ENCODE measurements at regions not wholly inside any gene's neighbourhood (a gene's known extent, or its start where the extent isn't known, plus 50 kb on each side); places are given as distances from the start of the nearest gene placed in this dataset.
"Not testable (repeated sequence)": the region's sequence is repeated elsewhere in the genome, so short reads cannot be mapped to it uniquely, and the experiment has no call there.

- no peak for DNase-seq
Measured at GRCh38 chr6:153526479-153526878, 395.4 kb upstream of the RGS17 start.

DNA sequence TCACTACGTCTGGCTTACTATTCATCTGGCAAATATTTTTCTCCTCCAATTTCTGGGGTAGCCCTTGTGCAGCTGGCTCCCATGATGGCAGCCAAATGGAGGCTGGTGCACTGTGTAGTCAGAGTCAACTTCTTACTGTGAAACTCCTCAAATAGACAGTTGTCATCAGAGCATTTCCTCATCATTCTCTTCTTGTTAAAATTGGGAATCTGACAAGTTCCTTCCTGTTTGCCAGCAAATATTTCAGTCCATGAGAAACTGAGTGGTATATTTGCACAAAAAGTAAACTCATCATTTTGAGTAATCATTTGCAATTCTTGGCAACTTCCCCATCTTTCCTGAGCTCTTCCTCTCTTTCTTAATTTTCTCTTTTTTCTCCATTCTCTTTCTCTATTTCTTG lies 394.9 kb upstream of the RGS17 start:
- no peak for DNase-seq

DNA sequence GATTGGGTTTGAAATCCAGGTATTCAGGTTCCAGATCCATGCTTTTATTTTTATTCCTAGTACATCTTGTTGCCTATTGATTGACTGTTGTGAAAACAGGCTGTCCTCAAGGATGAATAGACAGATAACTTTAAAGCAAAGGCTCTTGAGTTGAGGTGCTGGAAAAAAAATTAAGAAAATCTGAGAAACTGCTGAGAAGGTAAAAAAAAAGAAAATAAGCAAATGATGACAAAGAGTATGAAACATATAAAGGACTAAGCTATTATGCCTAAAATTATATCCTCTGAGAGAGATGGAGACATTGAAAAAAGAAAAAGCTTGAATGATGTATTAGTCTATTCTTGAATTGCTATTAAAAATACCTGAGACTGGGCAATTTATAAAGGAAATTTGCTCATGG lies 392.3 kb upstream of the RGS17 start:
- no peak for DNase-seq

GRCh38 chr6:153511896-153512496 lies 380.9 kb upstream of the RGS17 start:
- no peak for DNase-seq

DNA sequence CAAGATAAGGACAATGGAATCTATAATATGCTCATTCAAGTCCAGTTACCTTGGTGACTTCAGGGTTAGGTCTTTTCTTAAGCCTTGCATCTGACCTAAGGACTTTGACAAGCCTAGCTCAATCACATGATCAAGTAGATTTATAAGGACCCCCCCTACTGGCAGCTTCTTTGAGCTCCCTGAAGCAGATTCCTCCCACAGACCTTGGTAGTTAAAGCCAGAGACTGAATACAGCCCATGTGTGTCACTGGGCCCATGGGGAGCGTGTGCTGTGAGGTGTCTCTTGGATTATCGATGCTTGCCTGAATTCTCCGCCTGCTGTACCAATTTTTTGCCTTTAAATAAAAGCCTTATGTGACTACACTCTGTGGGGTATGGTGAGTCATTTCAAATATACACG lies 372.7 kb upstream of the RGS17 start:
- no peak for DNase-seq

- no peak for DNase-seq
Measured at GRCh38 chr6:153493501-153493900, 362.4 kb upstream of the RGS17 start.

- no peak for DNase-seq
Measured at GRCh38 chr6:153489479-153489878, 358.4 kb upstream of the RGS17 start.

DNA sequence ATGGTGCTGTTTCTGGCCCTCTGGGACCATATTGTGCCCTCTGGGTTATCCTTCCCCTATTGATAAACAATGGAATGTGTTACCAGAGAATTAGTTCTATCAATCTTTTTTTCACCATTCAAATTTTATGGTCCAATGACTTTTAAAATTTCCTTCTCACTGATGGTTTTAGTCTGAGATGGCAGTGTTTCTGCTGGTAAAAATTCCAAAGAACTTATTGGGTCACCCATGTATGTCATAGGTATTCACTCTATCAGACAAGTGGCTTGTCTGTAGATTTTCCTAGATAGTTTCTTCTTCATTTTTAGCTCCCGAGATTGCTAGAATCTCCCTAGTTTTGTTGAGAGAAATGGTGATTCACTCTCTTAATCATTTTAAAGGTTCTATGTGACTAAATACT lies 357.2 kb upstream of the RGS17 start:
- no peak for DNase-seq

GRCh38 chr6:153485072-153485471 lies 354.0 kb upstream of the RGS17 start:
- no peak for DNase-seq

- DNase-seq, result no peak
Measured at GRCh38 chr6:153484056-153484455, 353.0 kb upstream of the RGS17 start.

GRCh38 chr6:153476243-153476642 lies 345.2 kb upstream of the RGS17 start:
- no peak for DNase-seq

DNA sequence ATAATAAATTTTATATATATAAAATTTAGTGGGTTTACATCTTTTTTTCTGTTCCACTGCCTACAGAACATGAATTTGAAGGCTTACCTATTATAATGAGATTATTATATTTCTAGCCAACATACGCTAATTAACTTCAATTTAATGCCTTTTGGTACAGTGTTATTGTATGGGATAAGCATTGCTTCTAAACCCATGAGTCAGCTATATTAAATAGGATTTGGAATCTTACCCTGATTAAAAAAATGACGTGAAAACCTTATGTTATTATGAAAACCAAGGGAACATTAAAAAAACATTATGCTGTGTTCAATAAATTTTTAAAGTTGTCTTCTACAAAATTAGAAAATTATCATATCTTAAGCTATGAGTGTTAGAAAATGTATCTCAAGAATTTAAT lies 334.0 kb upstream of the RGS17 start:
- no peak for DNase-seq

GRCh38 chr6:153449279-153449678 lies 318.2 kb upstream of the RGS17 start:
- DNase-seq, result no peak

- not testable (repeated sequence) for DNase-seq
Measured at GRCh38 chr6:153442749-153443148, 311.7 kb upstream of the RGS17 start.

DNA sequence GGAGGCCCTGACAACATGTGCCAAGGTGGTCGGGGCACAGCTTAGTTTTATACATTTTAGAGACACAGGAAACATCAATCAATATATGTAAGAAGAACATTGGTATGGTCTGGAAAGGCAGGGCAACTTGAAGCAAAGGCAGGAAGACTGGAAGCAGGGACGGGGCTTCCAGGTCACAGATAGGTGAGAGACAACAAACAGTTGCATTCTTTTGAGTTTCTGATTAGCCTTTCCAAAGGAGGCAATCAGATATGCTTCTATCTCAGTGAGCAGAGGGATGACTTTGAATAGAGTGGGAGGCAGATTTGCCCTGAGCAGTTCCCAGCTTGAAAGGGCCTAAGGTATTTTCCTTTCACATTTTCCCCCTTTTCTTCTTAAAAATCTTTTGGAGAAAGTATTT lies 311.0 kb upstream of the RGS17 start:
- no peak for DNase-seq

DNA sequence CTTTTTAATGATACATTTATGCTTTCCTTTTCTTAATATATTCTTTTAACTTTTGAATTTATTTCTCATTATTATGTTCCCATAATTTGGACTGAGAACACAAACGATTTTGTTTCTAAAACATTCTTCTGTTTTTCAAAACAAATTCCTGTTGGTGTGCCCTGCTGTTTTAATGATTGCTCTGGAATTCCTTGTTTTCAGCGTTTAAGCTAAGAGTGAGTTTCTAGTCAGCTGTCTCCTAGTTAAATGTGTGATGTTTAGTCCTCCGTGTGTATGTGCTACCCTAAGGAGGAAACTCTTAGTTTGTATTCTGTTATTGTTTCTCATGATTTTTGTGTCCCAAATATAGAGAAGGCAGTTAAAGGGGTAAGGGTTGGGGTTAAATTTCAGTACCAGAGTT lies 306.1 kb upstream of the RGS17 start:
- DNase-seq, result no peak

DNA sequence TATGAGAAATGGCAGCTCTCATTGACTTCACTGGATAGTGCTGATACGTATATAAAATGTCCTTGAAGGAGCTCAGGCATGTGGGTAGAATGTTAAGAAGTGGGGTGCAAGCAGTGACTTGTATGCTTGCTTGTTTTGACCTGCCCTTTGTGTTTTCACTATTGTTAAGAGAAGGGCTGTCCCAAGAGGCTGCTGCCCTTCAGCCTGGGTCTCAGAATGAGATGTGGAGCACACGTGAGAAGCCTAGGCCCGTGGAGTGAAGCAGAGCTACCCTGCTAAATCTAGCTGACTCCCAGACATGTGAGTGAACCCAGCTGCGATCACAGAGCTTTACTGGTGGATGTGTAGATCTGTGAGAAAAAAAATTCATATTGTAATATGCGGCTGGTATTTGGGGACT lies 305.3 kb upstream of the RGS17 start:
- no peak for DNase-seq

DNA sequence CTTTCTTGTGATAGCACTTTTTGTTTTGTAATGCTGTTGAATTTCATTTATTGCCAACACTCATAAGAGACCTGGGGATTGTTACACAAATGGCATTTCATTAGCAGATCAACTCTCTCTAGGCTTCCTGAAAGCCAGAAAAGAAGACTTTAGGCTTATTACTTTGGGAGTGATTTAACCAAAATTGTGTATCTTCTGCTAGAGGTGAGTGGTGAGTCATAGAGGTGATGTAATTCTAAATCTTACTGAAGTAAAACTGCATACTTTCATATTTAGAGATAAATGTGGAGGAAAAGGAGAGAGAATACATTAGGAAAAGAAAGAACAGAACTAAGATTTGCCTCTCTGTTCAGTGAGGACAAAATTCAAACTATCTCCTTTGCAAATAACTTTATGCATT lies 304.7 kb upstream of the RGS17 start:
- DNase-seq, result no peak

GRCh38 chr6:153425536-153425935 lies 294.5 kb upstream of the RGS17 start:
- DNase-seq, result no peak

GRCh38 chr6:153424719-153425400 lies 293.8 kb upstream of the RGS17 start:
- DNase-seq, result no peak

- no peak for DNase-seq
Measured at GRCh38 chr6:153412519-153412918, 281.4 kb upstream of the RGS17 start.

DNA sequence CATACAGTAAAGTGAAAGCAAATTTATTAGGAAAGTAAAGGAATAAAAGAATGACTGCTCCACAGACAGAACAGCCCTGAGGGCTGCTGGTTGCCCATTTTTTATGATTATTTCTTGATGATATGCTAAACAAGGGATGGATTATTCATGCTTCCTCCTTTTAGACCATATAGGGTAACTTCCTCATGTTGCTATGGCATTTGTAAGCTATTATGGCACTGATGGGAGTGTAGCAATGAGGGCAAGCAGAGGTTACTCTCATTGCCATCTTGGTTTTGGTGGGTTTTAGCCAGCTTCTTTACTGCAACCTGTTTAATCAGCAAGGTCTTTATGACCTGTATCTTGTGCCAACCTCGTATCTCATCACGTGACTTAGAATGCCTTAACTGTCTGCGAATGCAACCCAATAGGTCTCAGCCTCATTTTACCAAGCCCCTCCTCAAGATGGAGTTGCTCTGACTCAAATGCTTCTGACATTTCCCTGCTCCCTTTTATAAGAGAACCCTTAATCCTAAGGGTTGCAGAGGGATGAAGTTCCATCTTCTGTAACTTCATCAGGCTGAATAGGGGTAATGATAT lies 280.1 kb upstream of the RGS17 start:
- DNase-seq, result no peak

DNA sequence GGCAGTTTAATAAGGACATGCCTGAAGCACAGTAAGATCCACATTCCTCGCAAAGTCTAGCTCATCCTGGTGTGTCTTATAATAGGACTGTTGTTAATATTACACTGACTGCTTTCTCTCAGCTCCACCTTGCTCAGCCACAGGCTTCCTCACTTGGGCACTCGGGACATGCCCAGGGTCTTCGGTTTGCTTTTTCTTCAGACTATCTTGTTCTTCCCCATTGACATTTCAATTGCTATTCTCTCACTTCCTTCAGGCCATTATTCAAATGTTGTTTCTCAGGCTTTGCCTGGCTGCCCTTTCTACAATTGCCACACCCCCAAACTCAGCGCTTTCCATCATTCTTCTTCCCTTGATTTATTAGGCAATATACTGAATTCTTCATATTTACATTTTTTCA lies 274.8 kb upstream of the RGS17 start:
- no peak for DNase-seq

- no peak for DNase-seq
Measured at GRCh38 chr6:153401751-153402150, 270.7 kb upstream of the RGS17 start.

GRCh38 chr6:153392156-153392555 lies 261.1 kb upstream of the RGS17 start:
- no peak for DNase-seq

Data from activated CD4-positive, alpha-beta T cell treated with anti-CD3 and anti-CD28 coated beads for 48 hours (primary cell).